OCI-LY7 (cell line): ENCODE measurements at regions not wholly inside any gene's neighbourhood (a gene's known extent, or its start where the extent isn't known, plus 50 kb on each side); places are given as distances from the start of the nearest gene placed in this dataset.

ENCODE experiments used
- CTCF ChIP-seq: fragments of 200-600 bp; sonication (generic); conservative IDR thresholded peaks from 2 replicates; pipeline ENCODE4 v1.5.1; 2014; ENCODE audit warnings: mild to moderate bottlenecking, antibody characterized with exemption, low read length, moderate library complexity, mixed read lengths
- EZH2phosphoT487 ChIP-seq: fragments of 200-600 bp; sonication (generic); IDR thresholded peaks from 2 replicates; pipeline ENCODE4 v1.6.1; 2018; ENCODE audit warnings: low read depth, borderline replicate concordance, mild to moderate bottlenecking, mixed run types, antibody characterized with exemption, low read length, moderate library complexity, mixed read lengths

- TF ChIP-seq CTCF (no peak), EZH2phosphoT487 (no peak)
Observed at GRCh38 chr10:7108141-7108540, 302.7 kb downstream of the SFMBT2 start.
